ENCODE measurements at regions not wholly inside any gene's neighbourhood (a gene's known extent, or its start where the extent isn't known, plus 50 kb on each side); places are given as distances from the start of the nearest gene placed in this dataset.
A peak's percentile ranks its signal among the peaks of the same experiment; 100 is the strongest.

- no peak for ATAC-seq
Measured at GRCh38 chr13:76043874-76044273, 407.7 kb downstream of the LMO7 start.

DNA sequence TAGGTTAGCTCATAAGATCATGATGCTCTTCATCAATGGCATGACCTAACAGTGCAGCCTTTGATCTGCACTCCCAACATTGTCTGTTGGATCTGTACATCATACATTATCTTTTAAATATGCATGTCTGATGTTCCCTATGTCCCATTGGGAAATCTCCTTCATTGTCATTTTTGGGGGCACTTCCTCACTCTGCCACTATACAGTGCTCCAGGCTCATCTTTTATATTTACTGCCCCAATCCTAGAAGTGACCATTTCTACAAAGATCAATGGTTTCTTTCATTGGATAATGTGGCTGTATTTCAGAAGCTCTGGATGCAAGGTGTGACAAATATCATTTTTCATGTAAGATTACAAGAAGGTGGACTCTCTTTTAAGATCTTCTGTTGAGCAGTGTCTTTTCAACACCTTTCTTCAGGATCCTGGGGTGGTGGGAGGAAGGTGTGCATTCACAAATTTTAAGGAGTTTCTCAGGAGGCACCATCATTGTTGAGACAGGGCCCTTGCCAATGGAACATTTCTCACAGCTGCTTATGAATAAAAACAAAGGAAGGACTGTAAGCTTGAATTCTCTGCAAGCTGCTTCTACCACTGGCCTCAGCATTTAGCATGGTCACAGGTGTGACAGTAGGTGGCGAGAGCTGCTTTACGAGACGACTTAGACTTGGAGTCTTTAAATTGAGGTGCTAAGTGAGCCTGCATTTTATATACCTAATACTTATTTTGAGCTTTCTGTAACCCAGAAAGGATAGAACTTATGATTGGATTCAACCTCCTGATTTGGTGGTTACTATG lies 403.0 kb downstream of the LMO7 start:
- ATAC-seq, result no peak

- ATAC-seq, result no peak
Measured at GRCh38 chr13:76036176-76036575, 400.0 kb downstream of the LMO7 start.

DNA sequence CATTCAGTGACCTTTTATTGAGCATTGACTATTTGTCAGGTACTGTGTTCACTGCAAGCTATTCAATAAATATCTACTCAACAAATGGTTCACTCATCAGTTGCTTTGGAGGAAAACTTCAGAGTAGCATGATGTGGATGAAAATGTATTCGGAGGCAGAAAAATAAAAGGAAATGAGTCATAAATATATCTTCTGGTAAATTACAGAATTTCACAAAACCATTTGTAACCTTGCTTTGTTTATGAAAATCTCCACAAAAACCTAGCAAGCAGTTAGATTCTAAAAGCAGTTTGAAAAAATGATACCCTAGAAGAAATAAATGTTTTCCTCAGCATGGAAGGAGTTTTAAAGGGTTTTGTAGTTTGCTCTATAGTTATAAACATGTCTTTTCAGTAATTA lies 399.6 kb downstream of the LMO7 start:
- ATAC-seq, result no peak

GRCh38 chr13:76029706-76030105 lies 393.6 kb downstream of the LMO7 start:
- no peak for ATAC-seq

DNA sequence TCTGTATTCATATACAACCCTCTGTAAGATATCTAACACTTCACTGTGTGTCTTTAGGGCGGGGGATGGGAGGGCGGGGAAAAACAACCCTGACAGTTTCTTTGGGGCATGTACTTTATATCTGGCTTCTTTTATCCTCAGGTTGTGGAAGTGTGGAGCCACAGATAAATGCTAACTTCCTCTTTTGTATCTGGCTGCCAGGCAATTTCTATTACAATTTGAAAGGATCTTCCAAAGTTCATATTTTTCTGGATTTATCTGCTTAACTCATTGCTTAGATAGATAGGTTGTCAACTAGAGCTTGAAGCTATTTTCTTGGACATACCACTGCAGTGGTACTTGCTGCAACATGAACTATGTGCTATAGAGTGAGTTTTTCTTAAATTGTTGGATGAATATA lies 393.0 kb downstream of the LMO7 start:
- no peak for ATAC-seq

DNA sequence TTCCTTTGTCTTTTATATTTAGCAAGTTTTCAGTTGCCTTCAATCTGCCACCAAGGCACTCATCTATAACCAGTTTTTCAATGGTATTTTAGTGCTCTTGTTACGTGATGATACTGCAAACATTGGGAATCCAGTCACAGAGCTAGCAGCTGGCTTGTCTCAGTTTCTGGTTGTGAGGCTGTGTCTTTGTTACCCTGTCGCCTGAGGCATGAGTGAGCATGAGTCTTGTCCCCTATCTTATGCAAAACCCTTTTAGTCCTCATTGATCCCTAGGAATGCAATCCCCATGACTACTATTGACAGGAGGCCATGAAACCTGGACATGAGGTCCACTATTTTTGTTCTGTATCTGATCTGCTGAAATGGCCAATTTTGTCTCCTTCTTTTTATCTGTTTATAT lies 391.0 kb downstream of the LMO7 start:
- ATAC-seq, result no peak

GRCh38 chr13:76025392-76025791 lies 389.3 kb downstream of the LMO7 start:
- no peak for ATAC-seq

GRCh38 chr13:76024151-76024550 lies 388.0 kb downstream of the LMO7 start:
- no peak for ATAC-seq

- no peak for ATAC-seq
Measured at GRCh38 chr13:76023652-76024051, 387.5 kb downstream of the LMO7 start.

DNA sequence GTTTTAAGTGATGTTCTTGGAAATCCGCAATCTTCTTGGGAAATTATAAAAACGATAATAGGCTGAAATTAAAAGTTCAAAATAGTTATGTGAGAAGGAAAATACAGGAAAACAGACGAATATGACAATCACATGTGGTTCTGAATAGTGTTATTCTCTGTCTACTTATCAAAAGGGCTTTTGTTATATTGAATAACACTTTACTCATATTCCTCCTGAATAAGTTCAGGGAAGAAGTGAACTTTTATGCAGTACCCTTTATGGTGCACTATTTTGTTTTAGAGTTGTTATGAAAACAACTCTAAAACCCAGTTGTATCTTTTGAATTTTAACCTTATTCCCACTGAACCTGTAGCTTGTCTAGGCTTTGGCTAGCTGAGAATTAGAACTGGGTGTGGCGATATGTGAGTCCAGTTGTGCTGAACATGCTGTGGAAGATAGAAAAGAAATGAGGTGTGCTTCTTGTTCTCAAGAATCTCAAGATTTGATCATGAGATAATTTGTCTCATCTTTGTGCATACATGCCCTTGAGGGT lies 384.4 kb downstream of the LMO7 start:
- ATAC-seq, result no peak

DNA sequence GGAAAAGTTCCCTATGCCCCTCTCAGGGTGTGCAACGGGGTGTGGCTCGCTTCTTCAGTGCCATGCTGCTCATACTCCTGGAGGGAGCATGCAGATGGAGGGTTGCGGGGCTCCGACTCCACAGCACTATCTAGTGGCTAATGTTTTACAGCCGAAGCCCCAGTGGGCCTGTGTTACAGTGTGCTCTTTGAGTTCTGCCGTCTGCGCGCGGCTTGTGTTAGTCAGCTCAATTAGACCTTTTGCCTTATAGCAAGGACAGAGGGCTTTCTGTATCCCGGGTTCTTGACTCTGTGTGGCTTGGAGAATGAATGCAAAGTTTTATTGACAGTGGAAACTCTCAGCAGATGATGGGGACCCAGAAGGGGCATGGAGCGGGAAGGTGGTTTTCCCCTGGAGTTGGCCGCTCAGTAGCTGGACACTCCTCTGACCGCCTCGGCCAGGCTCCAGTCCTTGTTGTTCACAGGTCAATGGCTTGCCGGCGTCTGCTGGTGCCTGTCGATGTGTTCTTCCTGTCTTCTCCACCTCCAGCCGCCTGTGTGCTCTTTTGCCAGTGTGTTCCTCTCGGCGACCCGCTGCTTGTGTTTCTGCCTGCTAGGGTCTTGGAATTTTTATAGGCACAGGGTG lies 383.4 kb downstream of the LMO7 start:
- no peak for ATAC-seq

GRCh38 chr13:76017861-76018556 lies 381.9 kb downstream of the LMO7 start:
- ATAC-seq, result no peak

GRCh38 chr13:76016799-76017400 lies 380.8 kb downstream of the LMO7 start:
- ATAC-seq, result peak; percentile 52

GRCh38 chr13:76014406-76015318 lies 378.5 kb downstream of the LMO7 start:
- no peak for ATAC-seq

DNA sequence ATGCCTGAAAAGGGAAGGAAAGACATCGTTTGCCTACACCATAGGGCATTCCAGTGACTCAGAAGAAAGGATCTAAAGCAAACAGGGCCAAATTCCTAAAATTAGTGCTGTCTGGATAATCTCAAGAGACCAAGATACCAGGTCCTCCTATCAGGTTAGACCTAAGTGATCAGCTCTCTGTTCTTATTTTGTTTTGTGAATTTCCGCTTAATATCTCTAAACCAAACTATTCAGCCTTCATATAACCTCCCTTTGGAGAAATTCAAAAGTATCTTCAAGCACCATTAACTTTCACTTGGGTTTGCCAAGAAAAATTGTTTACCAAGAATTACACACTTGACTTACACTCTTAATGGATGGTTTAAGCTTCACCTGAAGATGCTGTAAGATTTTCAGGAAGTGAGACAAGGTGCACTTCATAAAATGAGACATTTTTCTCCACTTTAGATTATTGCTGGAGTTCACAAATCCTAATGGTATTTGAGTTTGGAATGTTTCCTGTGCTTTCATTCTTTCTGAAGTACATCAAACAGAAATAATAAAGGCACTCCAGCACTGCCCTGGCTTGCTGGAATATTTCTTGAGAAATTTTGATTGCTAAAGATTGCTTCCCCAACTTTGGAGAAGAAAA lies 376.1 kb downstream of the LMO7 start:
- no peak for ATAC-seq

GRCh38 chr13:76009267-76009890 lies 373.2 kb downstream of the LMO7 start:
- ATAC-seq, result no peak

DNA sequence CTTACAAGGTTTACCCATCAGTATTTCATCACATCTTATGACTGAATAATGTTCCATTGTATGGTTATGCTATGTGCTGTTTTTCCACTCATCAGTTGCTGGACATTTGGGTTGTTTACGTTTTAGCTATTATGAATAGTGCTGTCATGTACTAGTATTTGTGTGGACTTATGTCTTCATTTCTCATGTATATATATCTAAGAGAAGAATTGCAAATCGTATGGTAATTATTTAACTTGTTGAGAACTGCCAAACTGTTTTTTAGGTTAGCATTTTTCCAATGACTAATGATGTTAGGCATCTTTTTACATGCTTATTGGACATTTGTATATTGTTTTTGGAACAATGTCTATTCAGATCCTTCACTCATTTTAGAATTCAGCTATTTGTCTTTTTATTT lies 368.3 kb downstream of the LMO7 start:
- no peak for ATAC-seq

GRCh38 chr13:76000131-76000530 lies 364.0 kb downstream of the LMO7 start:
- no peak for ATAC-seq

GRCh38 chr13:75996582-75996981 lies 360.5 kb downstream of the LMO7 start:
- ATAC-seq, result no peak

DNA sequence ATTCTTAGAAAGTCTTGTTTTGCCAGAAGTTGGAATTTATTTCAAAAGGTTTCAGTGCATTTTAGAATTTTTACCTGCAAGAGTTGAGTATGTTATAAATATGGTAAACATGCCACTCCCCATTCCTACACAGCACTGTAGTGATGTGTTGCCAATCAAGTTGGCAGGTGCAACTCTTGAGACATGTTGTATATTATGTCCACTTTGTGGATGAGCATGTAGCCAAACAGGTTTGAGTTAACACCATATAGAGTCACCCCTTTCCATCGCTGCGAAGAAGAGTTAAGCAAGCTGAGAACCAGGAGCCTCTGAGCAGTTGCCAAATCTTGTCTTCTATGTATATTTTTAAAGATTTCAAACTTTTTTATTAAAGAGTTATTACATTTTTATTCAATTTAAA lies 359.8 kb downstream of the LMO7 start:
- peak; percentile 70 for ATAC-seq

Data from esophagus mucosa (tissue), 1 donor.